GM23338 (cell line): ENCODE measurements at regions not wholly inside any gene's neighbourhood (a gene's known extent, or its start where the extent isn't known, plus 50 kb on each side); places are given as distances from the start of the nearest gene placed in this dataset.

Experiments used
- ATAC-seq: fragments of 200-7000 bp; cut with Tn5 transposase; 3 replicates; pipeline ENCODE4 v1.9.1; 2020
- DNase-seq: peaks from one replicate; pipeline ENCODE4 v3.0.0-alpha.2; 2015; ENCODE audit warnings: low spot score
- H2AFZ ChIP-seq: fragments of 200-600 bp; sonication (generic); 2 replicates; pipeline ENCODE4 v1.8.0; 2016; ENCODE audit warnings: antibody characterized with exemption, mild to moderate bottlenecking, moderate library complexity
- H3F3A ChIP-seq: fragments of 200-600 bp; sonication (generic); replicated peaks from 2 replicates; pipeline ENCODE4 v1.8.0; 2017; ENCODE audit warnings: antibody characterized with exemption, mixed run types, low read depth
- H3K27ac ChIP-seq: fragments of 200-600 bp; sonication (generic); 2 replicates; pipeline ENCODE4 v1.6.1; 2016; ENCODE audit warnings: low read depth
- H3K27me3 ChIP-seq: fragments of 200-600 bp; sonication (generic); 2 replicates; pipeline ENCODE4 v1.8.0; 2016; ENCODE audit warnings: mild to moderate bottlenecking, mixed run types, moderate library complexity; ENCODE audit not compliant: insufficient read depth
- H3K36me3 ChIP-seq: fragments of 200-600 bp; sonication (generic); 2 replicates; pipeline ENCODE4 v1.8.0; 2016; ENCODE audit warnings: mild to moderate bottlenecking; ENCODE audit not compliant: insufficient read depth
- H3K4me1 ChIP-seq: fragments of 200-600 bp; sonication (generic); 2 replicates; pipeline ENCODE4 v1.8.0; 2016; ENCODE audit warnings: mild to moderate bottlenecking, moderate library complexity; ENCODE audit not compliant: insufficient read depth
- H3K4me2 ChIP-seq: fragments of 200-600 bp; sonication (generic); 2 replicates; pipeline ENCODE4 v1.7.1; 2017; ENCODE audit warnings: mixed run types
- H3K4me3 ChIP-seq: fragments of 200-600 bp; sonication (generic); 2 replicates; pipeline ENCODE4 v1.6.1; 2016; ENCODE audit warnings: mixed run types
- H3K79me2 ChIP-seq: fragments of 200-600 bp; sonication (generic); replicated peaks from 2 replicates; pipeline ENCODE4 v1.8.0; 2017; ENCODE audit warnings: mild to moderate bottlenecking; ENCODE audit not compliant: insufficient read depth
- H3K9me2 ChIP-seq: fragments of 200-600 bp; sonication (generic); 2 replicates; pipeline ENCODE4 v1.8.0; 2017; ENCODE audit not compliant: insufficient read depth
- H4K20me1 ChIP-seq: fragments of 200-600 bp; sonication (generic); replicated peaks from 2 replicates; pipeline ENCODE4 v1.8.0; 2017; ENCODE audit warnings: mild to moderate bottlenecking; ENCODE audit not compliant: insufficient read depth
- H3K27ac Mint-ChIP-seq: 2 replicates; pipeline ENCODE4 v1.8.0; 2020; ENCODE audit warnings: inconsistent platforms, mild to moderate bottlenecking, moderate library complexity, mixed read lengths
- H3K27me3 Mint-ChIP-seq: 3 replicates; pipeline ENCODE4 v1.8.0; 2022; ENCODE audit warnings: low read depth, mild to moderate bottlenecking, moderate library complexity, mixed read lengths, inconsistent platforms; ENCODE audit not compliant: insufficient read depth, poor library complexity
- H3K36me3 Mint-ChIP-seq: 3 replicates; pipeline ENCODE4 v1.8.0; 2021; ENCODE audit warnings: low read depth, mild to moderate bottlenecking, inconsistent platforms, moderate library complexity, mixed read lengths
- H3K4me1 Mint-ChIP-seq: 3 replicates; pipeline ENCODE4 v1.8.0; 2020; ENCODE audit warnings: mild to moderate bottlenecking, inconsistent platforms, mixed read lengths
- H3K4me3 Mint-ChIP-seq: 3 replicates; pipeline ENCODE4 v1.8.0; 2021; ENCODE audit warnings: moderate library complexity, mild to moderate bottlenecking, inconsistent platforms, mixed read lengths
- H3K9me3 Mint-ChIP-seq: 3 replicates; pipeline ENCODE4 v1.8.0; 2020; ENCODE audit warnings: moderate library complexity, mild to moderate bottlenecking, inconsistent platforms, mixed read lengths
- CREB1 ChIP-seq: fragments of 250-450 bp; sonication (Bioruptor Pico); IDR thresholded peaks from 2 replicates; pipeline ENCODE4 v1.5.0; 2020; ENCODE audit warnings: low read depth, mild to moderate bottlenecking, moderate library complexity
- EZH2 ChIP-seq: fragments of 200-600 bp; sonication (generic); IDR thresholded peaks from one replicate; pipeline ENCODE4 v1.8.0; 2017; ENCODE audit warnings: antibody characterized with exemption, mild to moderate bottlenecking, low read depth; ENCODE audit not compliant: unreplicated experiment
- EZH2phosphoT487 ChIP-seq: fragments of 200-600 bp; sonication (generic); IDR thresholded peaks from one replicate; pipeline ENCODE4 v1.8.1; 2018; ENCODE audit warnings: antibody characterized with exemption; ENCODE audit not compliant: unreplicated experiment
- JUNB ChIP-seq: IDR thresholded peaks from one replicate; pipeline ENCODE4 v1.6.1; 2016; ENCODE audit warnings: antibody characterized with exemption; ENCODE audit not compliant: unreplicated experiment
- NANOG ChIP-seq: IDR thresholded peaks from 2 replicates; pipeline ENCODE4 v1.6.1; 2016; ENCODE audit warnings: antibody characterized with exemption, borderline replicate concordance
- POLR2AphosphoS5 ChIP-seq: IDR thresholded peaks from 2 replicates; pipeline ENCODE4 v1.6.1; 2016; ENCODE audit warnings: antibody characterized with exemption, low read depth
- REST ChIP-seq: IDR thresholded peaks from one replicate; pipeline ENCODE4 v1.6.1; 2018; ENCODE audit warnings: antibody characterized with exemption; ENCODE audit not compliant: unreplicated experiment
- STAT1 ChIP-seq: IDR thresholded peaks from one replicate; pipeline ENCODE4 v1.6.1; 2016; ENCODE audit warnings: antibody characterized with exemption; ENCODE audit not compliant: unreplicated experiment
- ZNF114 ChIP-seq: fragments of 250-450 bp; sonication (Bioruptor Pico); IDR thresholded peaks from 2 replicates; pipeline ENCODE4 v1.5.0; 2020; ENCODE audit warnings: mild to moderate bottlenecking, moderate library complexity
- ZNF331 ChIP-seq: fragments of 250-450 bp; sonication (Bioruptor Pico); IDR thresholded peaks from 2 replicates; pipeline ENCODE4 v1.5.0; 2020; ENCODE audit warnings: low read depth, mild to moderate bottlenecking, moderate library complexity
- TF ChIP-seq, protein P1 (sequence below): IDR thresholded peaks from 2 replicates; pipeline ENCODE4 v1.6.1; 2016; ENCODE audit warnings: antibody characterized with exemption
- TF ChIP-seq, protein P2 (sequence below): fragments of 250-450 bp; sonication (Bioruptor Pico); IDR thresholded peaks from 2 replicates; pipeline ENCODE4 v1.5.0; 2020; ENCODE audit warnings: mild to moderate bottlenecking, moderate library complexity
- TF ChIP-seq, protein P3 (sequence below), 2 experiments: fragments of 200-600 bp in 1 of 2; sonication (generic) in 1 of 2; conservative IDR thresholded peaks; 2 replicates each; pipeline versions ENCODE4 v1.5.1 to v1.6.1; 2016 to 2017; ENCODE audit warnings: antibody characterized with exemption in 2 of 2, low read depth in 2 of 2, mild to moderate bottlenecking in 2 of 2, moderate library complexity in 1 of 2

DNA sequence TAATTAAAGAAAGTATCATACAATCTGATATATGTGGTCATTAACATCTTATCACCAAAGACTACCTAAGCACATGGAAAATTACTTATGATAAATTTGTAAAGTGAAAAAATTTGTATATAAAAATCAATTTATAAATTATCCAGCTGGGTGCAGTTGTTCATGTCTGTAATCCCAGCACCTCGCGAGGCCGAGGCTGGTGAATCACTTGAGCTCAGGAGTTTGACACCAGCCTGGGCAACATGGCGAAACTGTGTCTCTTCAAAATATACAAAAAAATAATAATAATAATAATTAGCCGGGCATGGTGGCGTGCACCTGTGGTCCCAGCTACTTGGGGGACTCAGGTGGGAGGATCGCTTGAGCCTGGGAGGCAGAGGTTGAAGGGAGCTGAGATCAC, 82.8 kb upstream of the SYT6 start:
- H3K4me3 Mint-ChIP-seq = no peak overlapping the region
- DNase-seq (no peak), ATAC-seq (no peak)
- H4K20me1 ChIP-seq = no peaks in the 10 kb centered on the region
- H3K4me1 Mint-ChIP-seq = peaks cover 9% of the 10 kb centered on the region; the same call in 2 of the 3 replicates
- H3K27ac ChIP-seq = no peak overlapping the region
- TF ChIP-seq, protein P1, sequence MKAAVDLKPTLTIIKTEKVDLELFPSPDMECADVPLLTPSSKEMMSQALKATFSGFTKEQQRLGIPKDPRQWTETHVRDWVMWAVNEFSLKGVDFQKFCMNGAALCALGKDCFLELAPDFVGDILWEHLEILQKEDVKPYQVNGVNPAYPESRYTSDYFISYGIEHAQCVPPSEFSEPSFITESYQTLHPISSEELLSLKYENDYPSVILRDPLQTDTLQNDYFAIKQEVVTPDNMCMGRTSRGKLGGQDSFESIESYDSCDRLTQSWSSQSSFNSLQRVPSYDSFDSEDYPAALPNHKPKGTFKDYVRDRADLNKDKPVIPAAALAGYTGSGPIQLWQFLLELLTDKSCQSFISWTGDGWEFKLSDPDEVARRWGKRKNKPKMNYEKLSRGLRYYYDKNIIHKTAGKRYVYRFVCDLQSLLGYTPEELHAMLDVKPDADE = no peak
- TF ChIP-seq ZNF331 (CRISPR knock-in tag) = no peak
- no peak for TF ChIP-seq EZH2
- no peak for TF ChIP-seq POLR2AphosphoS5
- TF ChIP-seq JUNB = no peak
- no peak for TF ChIP-seq EZH2phosphoT487
- TF ChIP-seq, protein P2, sequence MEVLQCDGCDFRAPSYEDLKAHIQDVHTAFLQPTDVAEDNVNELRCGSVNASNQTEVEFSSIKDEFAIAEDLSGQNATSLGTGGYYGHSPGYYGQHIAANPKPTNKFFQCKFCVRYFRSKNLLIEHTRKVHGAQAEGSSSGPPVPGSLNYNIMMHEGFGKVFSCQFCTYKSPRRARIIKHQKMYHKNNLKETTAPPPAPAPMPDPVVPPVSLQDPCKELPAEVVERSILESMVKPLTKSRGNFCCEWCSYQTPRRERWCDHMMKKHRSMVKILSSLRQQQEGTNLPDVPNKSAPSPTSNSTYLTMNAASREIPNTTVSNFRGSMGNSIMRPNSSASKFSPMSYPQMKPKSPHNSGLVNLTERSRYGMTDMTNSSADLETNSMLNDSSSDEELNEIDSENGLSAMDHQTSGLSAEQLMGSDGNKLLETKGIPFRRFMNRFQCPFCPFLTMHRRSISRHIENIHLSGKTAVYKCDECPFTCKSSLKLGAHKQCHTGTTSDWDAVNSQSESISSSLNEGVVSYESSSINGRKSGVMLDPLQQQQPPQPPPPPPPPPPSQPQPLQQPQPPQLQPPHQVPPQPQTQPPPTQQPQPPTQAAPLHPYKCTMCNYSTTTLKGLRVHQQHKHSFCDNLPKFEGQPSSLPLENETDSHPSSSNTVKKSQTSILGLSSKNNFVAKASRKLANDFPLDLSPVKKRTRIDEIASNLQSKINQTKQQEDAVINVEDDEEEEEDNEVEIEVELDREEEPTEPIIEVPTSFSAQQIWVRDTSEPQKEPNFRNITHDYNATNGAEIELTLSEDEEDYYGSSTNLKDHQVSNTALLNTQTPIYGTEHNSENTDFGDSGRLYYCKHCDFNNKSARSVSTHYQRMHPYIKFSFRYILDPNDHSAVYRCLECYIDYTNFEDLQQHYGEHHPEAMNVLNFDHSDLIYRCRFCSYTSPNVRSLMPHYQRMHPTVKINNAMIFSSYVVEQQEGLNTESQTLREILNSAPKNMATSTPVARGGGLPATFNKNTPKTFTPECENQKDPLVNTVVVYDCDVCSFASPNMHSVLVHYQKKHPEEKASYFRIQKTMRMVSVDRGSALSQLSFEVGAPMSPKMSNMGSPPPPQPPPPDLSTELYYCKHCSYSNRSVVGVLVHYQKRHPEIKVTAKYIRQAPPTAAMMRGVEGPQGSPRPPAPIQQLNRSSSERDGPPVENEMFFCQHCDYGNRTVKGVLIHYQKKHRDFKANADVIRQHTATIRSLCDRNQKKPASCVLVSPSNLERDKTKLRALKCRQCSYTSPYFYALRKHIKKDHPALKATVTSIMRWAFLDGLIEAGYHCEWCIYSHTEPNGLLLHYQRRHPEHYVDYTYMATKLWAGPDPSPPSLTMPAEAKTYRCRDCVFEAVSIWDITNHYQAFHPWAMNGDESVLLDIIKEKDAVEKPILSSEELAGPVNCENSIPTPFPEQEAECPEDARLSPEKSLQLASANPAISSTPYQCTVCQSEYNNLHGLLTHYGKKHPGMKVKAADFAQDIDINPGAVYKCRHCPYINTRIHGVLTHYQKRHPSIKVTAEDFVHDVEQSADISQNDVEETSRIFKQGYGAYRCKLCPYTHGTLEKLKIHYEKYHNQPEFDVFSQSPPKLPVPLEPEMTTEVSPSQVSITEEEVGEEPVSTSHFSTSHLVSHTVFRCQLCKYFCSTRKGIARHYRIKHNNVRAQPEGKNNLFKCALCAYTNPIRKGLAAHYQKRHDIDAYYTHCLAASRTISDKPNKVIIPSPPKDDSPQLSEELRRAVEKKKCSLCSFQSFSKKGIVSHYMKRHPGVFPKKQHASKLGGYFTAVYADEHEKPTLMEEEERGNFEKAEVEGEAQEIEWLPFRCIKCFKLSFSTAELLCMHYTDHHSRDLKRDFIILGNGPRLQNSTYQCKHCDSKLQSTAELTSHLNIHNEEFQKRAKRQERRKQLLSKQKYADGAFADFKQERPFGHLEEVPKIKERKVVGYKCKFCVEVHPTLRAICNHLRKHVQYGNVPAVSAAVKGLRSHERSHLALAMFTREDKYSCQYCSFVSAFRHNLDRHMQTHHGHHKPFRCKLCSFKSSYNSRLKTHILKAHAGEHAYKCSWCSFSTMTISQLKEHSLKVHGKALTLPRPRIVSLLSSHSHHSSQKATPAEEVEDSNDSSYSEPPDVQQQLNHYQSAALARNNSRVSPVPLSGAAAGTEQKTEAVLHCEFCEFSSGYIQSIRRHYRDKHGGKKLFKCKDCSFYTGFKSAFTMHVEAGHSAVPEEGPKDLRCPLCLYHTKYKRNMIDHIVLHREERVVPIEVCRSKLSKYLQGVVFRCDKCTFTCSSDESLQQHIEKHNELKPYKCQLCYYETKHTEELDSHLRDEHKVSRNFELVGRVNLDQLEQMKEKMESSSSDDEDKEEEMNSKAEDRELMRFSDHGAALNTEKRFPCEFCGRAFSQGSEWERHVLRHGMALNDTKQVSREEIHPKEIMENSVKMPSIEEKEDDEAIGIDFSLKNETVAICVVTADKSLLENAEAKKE (CRISPR knock-in tag) = no peak
- no peak for TF ChIP-seq REST
- no peak for TF ChIP-seq NANOG
- no peak for TF ChIP-seq STAT1
- no peak for TF ChIP-seq CREB1 (CRISPR knock-in tag)
- TF ChIP-seq, protein P3, sequence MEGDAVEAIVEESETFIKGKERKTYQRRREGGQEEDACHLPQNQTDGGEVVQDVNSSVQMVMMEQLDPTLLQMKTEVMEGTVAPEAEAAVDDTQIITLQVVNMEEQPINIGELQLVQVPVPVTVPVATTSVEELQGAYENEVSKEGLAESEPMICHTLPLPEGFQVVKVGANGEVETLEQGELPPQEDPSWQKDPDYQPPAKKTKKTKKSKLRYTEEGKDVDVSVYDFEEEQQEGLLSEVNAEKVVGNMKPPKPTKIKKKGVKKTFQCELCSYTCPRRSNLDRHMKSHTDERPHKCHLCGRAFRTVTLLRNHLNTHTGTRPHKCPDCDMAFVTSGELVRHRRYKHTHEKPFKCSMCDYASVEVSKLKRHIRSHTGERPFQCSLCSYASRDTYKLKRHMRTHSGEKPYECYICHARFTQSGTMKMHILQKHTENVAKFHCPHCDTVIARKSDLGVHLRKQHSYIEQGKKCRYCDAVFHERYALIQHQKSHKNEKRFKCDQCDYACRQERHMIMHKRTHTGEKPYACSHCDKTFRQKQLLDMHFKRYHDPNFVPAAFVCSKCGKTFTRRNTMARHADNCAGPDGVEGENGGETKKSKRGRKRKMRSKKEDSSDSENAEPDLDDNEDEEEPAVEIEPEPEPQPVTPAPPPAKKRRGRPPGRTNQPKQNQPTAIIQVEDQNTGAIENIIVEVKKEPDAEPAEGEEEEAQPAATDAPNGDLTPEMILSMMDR (conservative IDR thresholded peaks at IDR 0.05; ENCODE audit: low read depth in 2 of 2) = no peak
- no peak for TF ChIP-seq ZNF114 (CRISPR knock-in tag)
- H3K27ac Mint-ChIP-seq = no peak overlapping the region
- no peaks in the 10 kb centered on the region for H3K36me3 ChIP-seq
- no peak overlapping the region for H3K4me2 ChIP-seq
- H3K27me3 ChIP-seq = no peaks in the 10 kb centered on the region
- H2AFZ ChIP-seq = no peak overlapping the region
- H3K4me3 ChIP-seq = no peak overlapping the region
- peaks cover 10% of the 10 kb centered on the region for H3K36me3 Mint-ChIP-seq
- H3K27me3 Mint-ChIP-seq = peaks cover 9% of the 10 kb centered on the region
- H3K9me2 ChIP-seq = peaks cover 6% of the 10 kb centered on the region; the same call in 1 of the 2 replicates
- H3K79me2 ChIP-seq = no peaks in the 10 kb centered on the region
- H3F3A ChIP-seq = no peaks in the 10 kb centered on the region
- H3K4me1 ChIP-seq = peaks cover 4% of the 10 kb centered on the region; the same call in 1 of the 2 replicates
- peaks cover 23% of the 10 kb centered on the region for H3K9me3 Mint-ChIP-seq
